Fibroblast of pulmonary artery (primary cell): ENCODE measurements at regions not wholly inside any gene's neighbourhood (a gene's known extent, or its start where the extent isn't known, plus 50 kb on each side); places are given as distances from the start of the nearest gene placed in this dataset.

ENCODE experiments used
- DNase-seq: peaks from one replicate; pipeline ENCODE4 v3.0.0-alpha.2; 2010; ENCODE audit warnings: low read depth
- H3K4me3 ChIP-seq: replicated peaks from 2 replicates; pipeline ENCODE4 v1.5.1; 2011; ENCODE audit warnings: low read depth, mild to moderate bottlenecking, control low read depth, low read length, moderate library complexity
- CTCF ChIP-seq: IDR thresholded peaks from 2 replicates; pipeline ENCODE4 v1.5.1; 2011; ENCODE audit warnings: mild to moderate bottlenecking, control low read depth, low read length, inconsistent platforms; ENCODE audit errors: missing control alignments

GRCh38 chr5:5658889-5659465 is 236.5 kb downstream of the ICE1 start:
- no peak overlapping the region for H3K4me3 ChIP-seq
- TF ChIP-seq CTCF: no peak
- no peak for DNase-seq

- no peak for TF ChIP-seq CTCF
- no peak overlapping the region for H3K4me3 ChIP-seq
- peak; percentile 56 for DNase-seq
Measured at GRCh38 chr5:5658226-5658625, 235.7 kb downstream of the ICE1 start.

- no peak for DNase-seq
- TF ChIP-seq CTCF: no peak
- no peak overlapping the region for H3K4me3 ChIP-seq
Measured at GRCh38 chr5:5652181-5652580, 229.7 kb downstream of the ICE1 start.

GRCh38 chr5:5650949-5651348 is 228.5 kb downstream of the ICE1 start:
- TF ChIP-seq CTCF: no peak
- no peak for DNase-seq
- no peak overlapping the region for H3K4me3 ChIP-seq

- H3K4me3 ChIP-seq: no peak overlapping the region
- TF ChIP-seq CTCF: no peak
- peak; percentile 28 for DNase-seq
Measured at GRCh38 chr5:5650242-5650641, 227.8 kb downstream of the ICE1 start.

- no peak for TF ChIP-seq CTCF
- no peak for DNase-seq
- no peak overlapping the region for H3K4me3 ChIP-seq
Measured at GRCh38 chr5:5649641-5650040, 227.2 kb downstream of the ICE1 start.

GRCh38 chr5:5648694-5649093 is 226.2 kb downstream of the ICE1 start:
- TF ChIP-seq CTCF: no peak
- DNase-seq: no peak
- no peak overlapping the region for H3K4me3 ChIP-seq
